ENCODE measurements at regions not wholly inside any gene's neighbourhood (a gene's known extent, or its start where the extent isn't known, plus 50 kb on each side); places are given as distances from the start of the nearest gene placed in this dataset.

- no peaks in the 10 kb centered on the region for H3K4me1 ChIP-seq (ENCODE audit: insufficient read depth)
- DNase-seq (ENCODE audit: low spot score) (no peak), ATAC-seq (no peak)
- H3K27ac Mint-ChIP-seq = no peak overlapping the region
- no peak overlapping the region for H3K4me3 Mint-ChIP-seq
- no peaks in the 10 kb centered on the region for H4K20me1 ChIP-seq (replicated peaks; ENCODE audit: insufficient read depth)
- no peaks in the 10 kb centered on the region for H3K9me2 ChIP-seq (ENCODE audit: insufficient read depth)
- H3K36me3 ChIP-seq (ENCODE audit: insufficient read depth) = no peaks in the 10 kb centered on the region
- no peaks in the 10 kb centered on the region for H3K79me2 ChIP-seq (replicated peaks; ENCODE audit: insufficient read depth)
- no peaks in the 10 kb centered on the region for H3K4me1 Mint-ChIP-seq
- H3F3A ChIP-seq (replicated peaks; ENCODE audit: low read depth) = no peaks in the 10 kb centered on the region
- H3K36me3 Mint-ChIP-seq (ENCODE audit: low read depth) = no peaks in the 10 kb centered on the region; the same call in 2 of the 3 replicates
- TF ChIP-seq CTCF (conservative IDR thresholded peaks at IDR 0.05; ENCODE audit: low read depth in 2 of 2) = no peak
- TF ChIP-seq JUNB (IDR thresholded peaks at IDR 0.05; ENCODE audit: unreplicated experiment) = no peak
- no peak for TF ChIP-seq REST (IDR thresholded peaks at IDR 0.05; ENCODE audit: unreplicated experiment)
- no peak for TF ChIP-seq EZH2 (IDR thresholded peaks at IDR 0.05; ENCODE audit: low read depth, unreplicated experiment)
- no peak for TF ChIP-seq NANOG (IDR thresholded peaks at IDR 0.05; ENCODE audit: borderline replicate concordance)
- no peak for TF ChIP-seq ZNF114 (CRISPR knock-in tag; IDR thresholded peaks at IDR 0.05)
- no peak for TF ChIP-seq ETS1 (IDR thresholded peaks at IDR 0.05)
- TF ChIP-seq POLR2AphosphoS5 (IDR thresholded peaks at IDR 0.05; ENCODE audit: low read depth) = no peak
- TF ChIP-seq CREB1 (CRISPR knock-in tag; IDR thresholded peaks at IDR 0.05; ENCODE audit: low read depth) = no peak
- no peak for TF ChIP-seq ZNF331 (CRISPR knock-in tag; IDR thresholded peaks at IDR 0.05; ENCODE audit: low read depth)
- no peak for TF ChIP-seq ZNF462 (CRISPR knock-in tag; IDR thresholded peaks at IDR 0.05)
- no peak for TF ChIP-seq EZH2phosphoT487 (IDR thresholded peaks at IDR 0.05; ENCODE audit: unreplicated experiment)
- TF ChIP-seq STAT1 (IDR thresholded peaks at IDR 0.05; ENCODE audit: unreplicated experiment) = no peak
- no peak overlapping the region for H3K4me3 ChIP-seq
- no peaks in the 10 kb centered on the region for H3K9me3 Mint-ChIP-seq
- H2AFZ ChIP-seq = no peak overlapping the region
- no peaks in the 10 kb centered on the region for H3K27me3 Mint-ChIP-seq (ENCODE audit: insufficient read depth, low read depth, poor library complexity)
- no peak overlapping the region for H3K27ac ChIP-seq (ENCODE audit: low read depth)
- no peaks in the 10 kb centered on the region for H3K27me3 ChIP-seq (ENCODE audit: insufficient read depth)
- no peak overlapping the region for H3K4me2 ChIP-seq
Observed at GRCh38 chr10:105406488-105406887, 765.4 kb downstream of the SORCS3 start.

Measured in GM23338 (cell line).